ENCODE measurements at regions not wholly inside any gene's neighbourhood (a gene's known extent, or its start where the extent isn't known, plus 50 kb on each side); places are given as distances from the start of the nearest gene placed in this dataset.

DNA sequence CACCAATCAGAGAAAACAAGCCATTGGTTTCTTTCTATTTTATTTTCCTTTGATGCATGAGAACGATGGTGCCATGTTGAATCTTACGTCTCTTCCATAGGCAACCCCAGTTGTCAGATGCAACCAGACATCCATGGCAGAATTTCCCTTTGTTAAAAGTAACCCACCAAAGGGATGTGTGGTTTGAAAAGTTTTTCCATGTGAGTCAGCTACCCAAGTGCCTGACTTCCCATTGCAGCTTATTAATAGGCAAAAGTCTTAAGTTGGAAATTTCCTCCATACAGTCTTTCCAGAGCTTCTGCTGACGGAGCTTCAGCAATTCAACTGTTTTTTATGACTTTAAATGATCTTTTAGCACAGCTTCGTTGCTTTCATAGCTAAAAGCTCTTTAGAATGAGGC, 73.8 kb upstream of the FAM216B start:
- TF ChIP-seq POLR2A (IDR thresholded peaks at IDR 0.05; ENCODE audit: low read length) (no peak), GATA1 (IDR thresholded peaks at IDR 0.05; ENCODE audit: low read depth, low read length) (no peak)
